Upper lobe of left lung (tissue), 4 donors: ENCODE measurements at regions not wholly inside any gene's neighbourhood (a gene's known extent, or its start where the extent isn't known, plus 50 kb on each side); places are given as distances from the start of the nearest gene placed in this dataset.

Source experiments
- CTCF ChIP-seq, 6 experiments: fragments of 450-650 bp in 4 of 6; fragments of 200-600 bp in 2 of 6; sonication (generic) in 2 of 6; IDR thresholded peaks; one replicate each; pipeline ENCODE4 v1.5.1; 2016 to 2019; ENCODE audit warnings: antibody characterized with exemption in 6 of 6
- POLR2A ChIP-seq, 4 donors: fragments of 450-650 bp; IDR thresholded peaks; one replicate each; pipeline ENCODE4 v1.5.1; 2016 to 2017; ENCODE audit warnings: antibody characterized with exemption in 4 of 4, mild to moderate bottlenecking in 2 of 4
- POLR2AphosphoS5 ChIP-seq, 2 donors: sonication (generic); formaldehyde crosslinking; IDR thresholded peaks; one replicate each; pipeline ENCODE4 v1.5.1; 2017; ENCODE audit warnings: antibody characterized with exemption in 2 of 2

- TF ChIP-seq POLR2AphosphoS5 (IDR thresholded peaks at IDR 0.05) (no peak), POLR2A (IDR thresholded peaks at IDR 0.05) (no peak), CTCF (IDR thresholded peaks at IDR 0.05) (no peak)
Observed at GRCh38 chr5:63055421-63055820, 476.8 kb downstream of the LRRC70 start.
